GM13977 (cell line): ENCODE measurements at regions not wholly inside any gene's neighbourhood (a gene's known extent, or its start where the extent isn't known, plus 50 kb on each side); places are given as distances from the start of the nearest gene placed in this dataset.

ENCODE experiments used
- DNase-seq: peaks from one replicate; pipeline ENCODE4 v3.0.0; 2012; ENCODE audit warnings: low spot score
- in situ Hi-C: fragments of 300-500 bp; cut with MboI; formaldehyde crosslinking; loops from one replicate; pipeline ENCODE4 v1.12.0; 2022; ENCODE audit warnings: low sequenced_read_pairs, low pct_unique_long_range_greater_than_20kb, mixed read lengths, inconsistent platforms; ENCODE audit not compliant: unreplicated experiment
- TF ChIP-seq, protein P1 (sequence below): IDR thresholded peaks from 2 replicates; pipeline ENCODE4 v1.5.1; 2012; ENCODE audit warnings: mild to moderate bottlenecking, control low read depth; ENCODE audit not compliant: insufficient read depth; ENCODE audit errors: extremely low read depth, missing control alignments

DNA sequence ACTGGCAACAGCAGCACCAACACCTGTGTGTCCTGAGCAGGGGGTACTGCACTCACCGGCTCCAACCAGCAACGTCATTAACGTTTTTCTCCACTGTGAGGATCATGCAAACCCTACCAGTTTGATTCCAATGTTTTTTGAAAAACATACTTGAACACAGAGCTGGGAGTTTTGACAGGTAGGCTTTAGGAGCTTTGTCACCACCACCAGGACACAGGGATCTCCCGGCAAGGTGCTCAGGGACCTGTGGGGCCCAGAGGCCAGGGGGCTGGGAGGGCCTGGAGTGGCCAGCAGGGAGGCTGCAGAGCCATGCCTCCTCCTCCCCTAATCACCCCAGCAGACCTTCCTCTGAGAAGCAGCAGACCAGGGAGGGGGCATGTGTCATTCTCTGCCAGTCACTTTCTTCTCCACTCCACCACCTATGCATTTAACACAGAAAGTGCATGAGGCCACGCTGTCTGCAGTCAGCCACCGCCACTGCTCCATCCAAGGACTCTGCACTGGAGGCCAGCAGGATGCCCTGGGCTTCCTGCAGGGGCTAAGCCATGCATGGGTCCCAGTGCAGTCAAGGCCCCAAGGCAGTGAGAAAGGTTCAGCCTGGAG lies 768.2 kb downstream of the KCNJ18 start:
- in situ Hi-C loops: no loop called here

DNA sequence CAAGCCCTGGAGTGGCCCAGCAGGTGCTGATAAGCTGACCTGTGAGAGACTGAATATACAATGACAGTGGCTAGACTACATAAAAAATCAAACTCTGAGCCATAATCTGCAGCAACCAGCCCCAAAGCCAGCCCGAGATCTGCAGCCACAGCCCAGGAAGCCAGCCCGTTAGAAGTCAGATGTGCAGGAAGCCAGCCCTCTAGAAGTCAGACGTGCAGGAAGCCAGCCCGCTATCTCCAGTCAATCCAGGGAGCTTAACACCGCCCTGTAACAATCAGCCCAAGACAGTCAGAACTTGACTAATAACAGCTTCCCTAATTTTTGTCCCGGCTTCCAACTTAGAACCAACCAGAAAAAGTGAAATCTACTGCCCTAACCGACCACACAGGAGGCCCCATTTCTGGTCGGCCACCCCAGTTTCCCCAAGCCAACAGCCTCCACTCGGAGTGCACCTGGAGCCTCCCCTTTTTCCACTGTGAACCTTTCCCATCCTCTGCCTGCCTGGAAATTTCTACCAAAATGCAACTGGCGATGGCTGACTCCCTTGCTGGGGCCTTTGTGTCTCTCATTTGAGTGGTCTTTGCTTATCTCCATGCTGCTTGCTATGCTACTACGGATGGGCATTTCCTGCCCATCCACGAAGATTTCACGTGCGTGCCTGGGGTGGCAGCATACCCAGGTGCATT lies 769.3 kb downstream of the KCNJ18 start:
- TF ChIP-seq, protein P1, sequence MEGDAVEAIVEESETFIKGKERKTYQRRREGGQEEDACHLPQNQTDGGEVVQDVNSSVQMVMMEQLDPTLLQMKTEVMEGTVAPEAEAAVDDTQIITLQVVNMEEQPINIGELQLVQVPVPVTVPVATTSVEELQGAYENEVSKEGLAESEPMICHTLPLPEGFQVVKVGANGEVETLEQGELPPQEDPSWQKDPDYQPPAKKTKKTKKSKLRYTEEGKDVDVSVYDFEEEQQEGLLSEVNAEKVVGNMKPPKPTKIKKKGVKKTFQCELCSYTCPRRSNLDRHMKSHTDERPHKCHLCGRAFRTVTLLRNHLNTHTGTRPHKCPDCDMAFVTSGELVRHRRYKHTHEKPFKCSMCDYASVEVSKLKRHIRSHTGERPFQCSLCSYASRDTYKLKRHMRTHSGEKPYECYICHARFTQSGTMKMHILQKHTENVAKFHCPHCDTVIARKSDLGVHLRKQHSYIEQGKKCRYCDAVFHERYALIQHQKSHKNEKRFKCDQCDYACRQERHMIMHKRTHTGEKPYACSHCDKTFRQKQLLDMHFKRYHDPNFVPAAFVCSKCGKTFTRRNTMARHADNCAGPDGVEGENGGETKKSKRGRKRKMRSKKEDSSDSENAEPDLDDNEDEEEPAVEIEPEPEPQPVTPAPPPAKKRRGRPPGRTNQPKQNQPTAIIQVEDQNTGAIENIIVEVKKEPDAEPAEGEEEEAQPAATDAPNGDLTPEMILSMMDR: no peak
- DNase-seq: no peak
- in situ Hi-C loops: no loop called here

More for the DNA sequence above, 768.2 kb downstream of the KCNJ18 start:
- DNase-seq: no peak
- TF ChIP-seq, protein P1: no peak

DNA sequence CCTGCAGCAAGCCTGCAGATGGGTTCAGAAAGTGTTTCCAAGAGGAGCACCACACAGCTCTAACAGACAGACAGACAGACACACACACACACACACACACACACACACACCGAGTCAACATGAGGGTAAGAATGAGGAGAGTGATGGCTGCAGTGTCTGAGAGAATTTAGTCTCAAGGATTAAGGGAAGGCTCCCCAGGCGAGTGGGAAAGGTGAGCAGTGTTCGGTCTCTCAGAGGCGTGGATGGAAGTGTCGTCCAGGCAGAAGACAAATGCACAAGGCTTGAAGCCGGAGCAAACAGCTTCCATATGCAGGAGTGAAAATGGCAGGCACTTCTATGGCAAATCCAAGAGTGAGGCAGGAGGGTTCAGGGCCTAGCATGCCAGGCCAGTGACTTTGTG lies 770.1 kb downstream of the KCNJ18 start:
- in situ Hi-C loops: no loop called here
- TF ChIP-seq, protein P1: no peak
- DNase-seq: no peak

DNA sequence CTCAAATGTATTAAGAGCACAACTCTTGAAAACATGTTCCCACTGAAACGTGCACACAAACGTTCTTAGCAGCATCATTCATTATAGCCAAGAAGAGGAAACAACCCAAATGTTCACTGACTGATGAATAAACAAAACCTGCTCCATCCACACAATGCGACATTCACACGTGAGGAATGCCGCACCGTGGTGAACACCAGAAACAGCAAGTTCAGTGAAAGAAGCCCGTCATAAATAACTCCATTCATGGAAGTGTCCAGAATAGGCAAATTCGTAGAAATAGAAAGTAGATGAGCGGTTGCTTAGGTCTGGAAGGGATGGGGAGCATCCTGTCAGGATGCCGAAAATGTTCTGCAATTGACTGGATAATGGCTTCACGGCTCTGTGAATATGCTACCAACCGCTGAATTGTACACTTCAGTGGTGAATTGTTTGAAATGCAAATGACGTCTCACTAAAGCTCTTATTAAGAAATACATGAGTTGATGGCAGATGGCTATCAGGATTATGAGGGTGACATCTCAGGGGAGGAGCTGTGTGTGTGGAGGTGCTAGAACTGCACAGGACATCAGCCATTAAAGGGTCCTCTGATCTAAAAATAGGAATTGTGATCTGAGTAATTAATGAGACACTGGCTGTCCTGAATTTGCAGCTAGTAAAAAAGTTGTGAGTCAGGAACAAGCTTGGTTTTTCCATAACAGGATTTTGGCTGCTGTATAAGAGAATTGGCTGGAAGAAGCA lies 771.0 kb downstream of the KCNJ18 start:
- TF ChIP-seq, protein P1: no peak
- DNase-seq: no peak
- in situ Hi-C loops: no loop called here

DNA sequence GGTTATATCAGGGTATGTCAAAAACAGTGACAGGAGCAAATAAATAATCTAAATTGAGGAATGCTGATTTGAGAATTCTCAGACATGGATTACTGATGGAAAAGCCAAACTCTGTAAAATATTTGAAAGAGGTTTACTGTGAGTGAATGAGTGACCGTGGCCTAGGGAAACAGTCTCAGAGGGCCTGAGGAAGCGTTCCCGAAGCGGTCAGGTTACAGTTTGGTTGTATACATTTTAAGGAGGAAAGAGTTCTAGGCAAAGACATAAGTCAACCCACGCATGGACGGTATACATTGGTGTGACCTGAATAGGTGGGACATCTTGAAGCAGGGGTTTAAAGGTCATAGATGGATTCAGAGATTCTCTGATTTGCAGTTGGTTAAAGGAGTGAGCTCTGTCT lies 771.7 kb downstream of the KCNJ18 start:
- no peak for DNase-seq
- in situ Hi-C loops: no loop called here
- TF ChIP-seq, protein P1: no peak

DNA sequence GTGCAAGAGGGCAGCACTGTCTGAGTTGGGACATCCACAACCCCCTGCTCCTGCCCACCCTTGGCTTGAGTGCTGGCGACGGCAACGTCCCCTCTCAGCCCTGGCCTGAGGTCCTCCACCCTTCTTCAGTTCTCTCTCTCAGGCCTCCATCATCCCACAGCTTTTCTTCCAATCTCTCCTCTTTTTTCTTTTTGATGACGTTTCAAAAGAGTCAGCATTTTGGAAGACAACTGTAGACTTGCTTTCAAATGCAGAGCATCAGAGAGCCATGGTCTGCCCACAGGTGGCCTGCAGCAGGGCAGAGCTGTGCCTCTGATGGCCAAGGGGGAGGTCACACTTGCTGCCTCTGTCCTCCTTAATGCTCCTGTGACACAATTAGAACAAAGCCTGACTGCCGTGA lies 775.4 kb downstream of the KCNJ18 start:
- TF ChIP-seq, protein P1: no peak
- no peak for DNase-seq
- in situ Hi-C loops: no loop called here
